Neural cell (in vitro differentiated cells): ENCODE measurements at regions not wholly inside any gene's neighbourhood (a gene's known extent, or its start where the extent isn't known, plus 50 kb on each side); places are given as distances from the start of the nearest gene placed in this dataset.

Source experiments
- H2AFZ ChIP-seq: fragments of 200-600, 300-800 bp; sonication (generic), shearing (Covaris generic); 2 replicates; pipeline ENCODE4 v1.6.0; 2014; ENCODE audit warnings: low read depth, mild to moderate bottlenecking, antibody characterized with exemption, low read length, moderate library complexity
- H3F3A ChIP-seq: fragments of 200-600 bp; shearing (Covaris generic); 2 replicates; pipeline ENCODE4 v1.6.1; 2016; ENCODE audit warnings: mild to moderate bottlenecking, moderate library complexity, mixed read lengths, antibody characterized with exemption, low read length; ENCODE audit not compliant: insufficient read depth, poor library complexity, severe bottlenecking
- H3K27ac ChIP-seq: fragments of 200-600, 300-800 bp; sonication (generic), shearing (Covaris generic); 2 replicates; pipeline ENCODE4 v1.5.1; 2014; ENCODE audit warnings: mild to moderate bottlenecking, low read length, moderate library complexity
- H3K27me3 ChIP-seq: fragments of 300-800, 200-600 bp; sonication (generic), shearing (Covaris generic); 2 replicates; pipeline ENCODE4 v1.6.0; 2014; ENCODE audit warnings: mild to moderate bottlenecking, low read depth, low read length, moderate library complexity; ENCODE audit not compliant: insufficient read depth
- H3K36me3 ChIP-seq: fragments of 300-800, 200-600 bp; sonication (generic), shearing (Covaris generic); 2 replicates; pipeline ENCODE4 v1.5.1; 2014; ENCODE audit warnings: mild to moderate bottlenecking, antibody characterized with exemption, low read length, moderate library complexity; ENCODE audit not compliant: insufficient read depth
- H3K4me2 ChIP-seq: fragments of 300-800, 200-600 bp; sonication (generic), shearing (Covaris generic); 2 replicates; pipeline ENCODE4 v1.6.0; 2014; ENCODE audit warnings: mild to moderate bottlenecking, low read length
- H3K4me3 ChIP-seq: fragments of 300-800, 200-600 bp; sonication (generic), shearing (Covaris generic); 2 replicates; pipeline ENCODE4 v1.5.1; 2014; ENCODE audit warnings: mild to moderate bottlenecking, low read length, moderate library complexity
- H3K79me2 ChIP-seq: fragments of 200-600 bp; shearing (Covaris generic); replicated peaks from 2 replicates; pipeline ENCODE4 v1.6.0; 2014; ENCODE audit warnings: mild to moderate bottlenecking, low read length, moderate library complexity; ENCODE audit not compliant: insufficient read depth
- H3K9ac ChIP-seq: fragments of 300-800, 200-600 bp; sonication (generic), shearing (Covaris generic); 2 replicates; pipeline ENCODE4 v1.6.1; 2016; ENCODE audit warnings: mild to moderate bottlenecking, low read length, mixed read lengths
- H3K9me2 ChIP-seq: fragments of 200-600 bp; shearing (Covaris generic); 2 replicates; pipeline ENCODE4 v1.6.1; 2016; ENCODE audit warnings: mild to moderate bottlenecking, low read length, mixed read lengths; ENCODE audit not compliant: insufficient read depth
- H3K9me3 ChIP-seq: fragments of 200-600, 300-800 bp; sonication (generic), shearing (Covaris generic); 2 replicates; pipeline ENCODE4 v1.6.1; 2016; ENCODE audit warnings: mild to moderate bottlenecking, mixed run types, low read length, moderate library complexity, mixed read lengths
- H4K20me1 ChIP-seq: fragments of 200-600 bp; shearing (Covaris generic); 2 replicates; pipeline ENCODE4 v1.6.1; 2016; ENCODE audit warnings: mild to moderate bottlenecking, mixed run types; ENCODE audit not compliant: insufficient read depth
- CTCF ChIP-seq: fragments of 450-650 bp; IDR thresholded peaks from 2 replicates; pipeline ENCODE4 v1.5.1; 2014; ENCODE audit warnings: antibody characterized with exemption, mild to moderate bottlenecking, moderate library complexity; ENCODE audit not compliant: poor library complexity, severe bottlenecking
- EP300 ChIP-seq: fragments of 450-650 bp; conservative IDR thresholded peaks from 2 replicates; pipeline ENCODE4 v1.6.1; 2014; ENCODE audit warnings: antibody characterized with exemption, mild to moderate bottlenecking, moderate library complexity; ENCODE audit not compliant: poor library complexity, severe bottlenecking
- EZH2 ChIP-seq: fragments of 200-600, 300-800 bp; shearing (Covaris generic), sonication (generic); IDR thresholded peaks from 2 replicates; pipeline ENCODE4 v1.6.1; 2014; ENCODE audit warnings: antibody characterized with exemption, low read length, borderline replicate concordance, mild to moderate bottlenecking; ENCODE audit not compliant: insufficient read depth, poor library complexity, severe bottlenecking
- MXI1 ChIP-seq: fragments of 450-650 bp; conservative IDR thresholded peaks from 2 replicates; pipeline ENCODE4 v1.6.1; 2014; ENCODE audit warnings: antibody characterized with exemption, mild to moderate bottlenecking; ENCODE audit not compliant: poor library complexity, severe bottlenecking
- POLR2AphosphoS5 ChIP-seq: IDR thresholded peaks from 2 replicates; pipeline ENCODE4 v1.6.1; 2012
- RAD21 ChIP-seq: fragments of 450-650 bp; conservative IDR thresholded peaks from 2 replicates; pipeline ENCODE4 v1.6.1; 2014; ENCODE audit warnings: antibody characterized with exemption, mild to moderate bottlenecking, moderate library complexity
- REST ChIP-seq: IDR thresholded peaks from 2 replicates; pipeline ENCODE4 v1.6.1; 2012; ENCODE audit warnings: borderline replicate concordance
- SMC3 ChIP-seq: fragments of 450-650 bp; conservative IDR thresholded peaks from 2 replicates; pipeline ENCODE4 v1.6.1; 2014; ENCODE audit warnings: antibody characterized with exemption, mild to moderate bottlenecking, moderate library complexity; ENCODE audit not compliant: poor library complexity
- TAF1 ChIP-seq: IDR thresholded peaks from 2 replicates; pipeline ENCODE4 v1.6.1; 2012; ENCODE audit warnings: low read depth

- no peaks in the 10 kb centered on the region for H3K9me2 ChIP-seq
- no peaks in the 10 kb centered on the region for H3K27me3 ChIP-seq
- H3K9ac ChIP-seq: no peak overlapping the region
- H3K9me3 ChIP-seq: no peaks in the 10 kb centered on the region
- no peak overlapping the region for H3K4me2 ChIP-seq
- TF ChIP-seq RAD21 (no peak), EZH2 (no peak), TAF1 (no peak), REST (no peak), EP300 (no peak), MXI1 (no peak), POLR2AphosphoS5 (no peak), CTCF (no peak), SMC3 (no peak)
- no peaks in the 10 kb centered on the region for H3K36me3 ChIP-seq
- no peaks in the 10 kb centered on the region for H3K79me2 ChIP-seq
- H4K20me1 ChIP-seq: no peaks in the 10 kb centered on the region
- H3K27ac ChIP-seq: no peak overlapping the region
- no peaks in the 10 kb centered on the region for H3F3A ChIP-seq
- H2AFZ ChIP-seq: no peak overlapping the region
- H3K4me3 ChIP-seq: no peak overlapping the region
Observed at GRCh38 chr5:18068826-18069225, 434.6 kb downstream of the TAF11L14 start.

GRCh38 chr5:18069790-18070189, 435.5 kb downstream of the TAF11L14 start:
- Histone ChIP-seq H2AFZ (no peak overlapping the region), H3K9me3 (no peaks in the 10 kb centered on the region), H3K9me2 (no peaks in the 10 kb centered on the region), H3K27me3 (no peaks in the 10 kb centered on the region), H3K36me3 (no peaks in the 10 kb centered on the region), H3K27ac (no peak overlapping the region), H4K20me1 (no peaks in the 10 kb centered on the region), H3K9ac (no peak overlapping the region), H3K79me2 (no peaks in the 10 kb centered on the region), H3K4me3 (no peak overlapping the region), H3F3A (no peaks in the 10 kb centered on the region), H3K4me2 (no peak overlapping the region)
- TF ChIP-seq EP300: no peak
- no peak for TF ChIP-seq POLR2AphosphoS5
- no peak for TF ChIP-seq MXI1
- TF ChIP-seq TAF1: no peak
- no peak for TF ChIP-seq CTCF
- no peak for TF ChIP-seq SMC3
- TF ChIP-seq EZH2: no peak
- no peak for TF ChIP-seq REST
- TF ChIP-seq RAD21: no peak
